ENCODE measurements at regions not wholly inside any gene's neighbourhood (a gene's known extent, or its start where the extent isn't known, plus 50 kb on each side); places are given as distances from the start of the nearest gene placed in this dataset.

- no peak for TF ChIP-seq ZNF318 (IDR thresholded peaks at IDR 0.05; ENCODE audit: borderline replicate concordance in 1 of 2, low read depth in 1 of 2)
These were observed 281.3 kb upstream of the ARRDC4 start (continued) for GRCh38 chr15:97679106-97679688.

Data from K562 (cell line).